GM18861 (cell line): ENCODE measurements at regions not wholly inside any gene's neighbourhood (a gene's known extent, or its start where the extent isn't known, plus 50 kb on each side); places are given as distances from the start of the nearest gene placed in this dataset.

Experiments
- ATAC-seq: cut with Tn5 transposase; IDR thresholded peaks from one replicate; pipeline ENCODE4 v1.9.1; 2021; ENCODE audit not compliant: unreplicated experiment

DNA sequence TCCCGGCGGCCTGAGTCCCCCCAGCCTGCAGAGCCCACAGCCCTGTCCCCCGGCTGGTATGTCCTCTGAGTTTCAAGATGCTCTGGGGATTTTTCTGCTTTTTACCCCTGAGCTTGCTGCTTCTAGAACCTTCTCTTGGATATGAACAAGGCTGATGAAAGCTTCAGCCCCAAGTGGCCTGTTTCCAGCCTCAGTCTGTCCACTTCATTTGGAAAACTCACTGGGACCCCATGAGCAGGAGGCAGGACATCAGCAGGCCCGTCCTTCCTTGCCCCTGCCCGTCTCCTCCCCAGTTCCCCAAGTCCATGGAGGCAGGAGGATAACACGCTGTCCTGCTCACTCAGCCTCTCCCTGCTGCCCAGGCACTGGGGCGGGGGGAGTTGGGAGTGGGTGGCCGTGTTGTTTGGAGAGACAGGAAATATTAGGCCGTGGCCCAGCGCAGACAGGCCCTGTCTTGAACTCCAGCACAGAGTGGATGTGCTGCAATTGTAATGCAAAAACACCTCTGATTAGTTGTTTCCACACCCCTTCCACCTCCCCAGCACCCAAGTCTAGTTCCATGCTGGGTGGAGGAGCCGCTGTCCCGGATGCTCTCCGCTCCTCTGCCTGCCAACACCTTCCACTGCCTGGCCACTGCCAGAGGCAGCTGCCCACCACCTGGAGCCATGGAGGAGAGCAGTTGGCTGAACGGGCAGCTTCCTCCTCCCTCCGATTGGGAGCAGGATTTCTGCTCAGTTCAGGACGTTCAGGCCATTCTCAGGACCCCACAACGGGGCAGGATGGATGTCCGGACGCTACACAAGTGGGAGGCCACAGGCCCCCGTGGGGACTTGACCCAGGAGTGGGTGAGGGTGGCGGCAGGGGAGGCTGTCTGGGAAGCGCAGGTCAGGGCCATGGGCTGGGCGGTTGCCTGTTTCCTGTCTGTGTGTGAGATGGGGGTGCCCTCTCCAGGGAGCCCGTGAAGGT is 216.9 kb upstream of the GSE1 start:
- no peak for ATAC-seq

DNA sequence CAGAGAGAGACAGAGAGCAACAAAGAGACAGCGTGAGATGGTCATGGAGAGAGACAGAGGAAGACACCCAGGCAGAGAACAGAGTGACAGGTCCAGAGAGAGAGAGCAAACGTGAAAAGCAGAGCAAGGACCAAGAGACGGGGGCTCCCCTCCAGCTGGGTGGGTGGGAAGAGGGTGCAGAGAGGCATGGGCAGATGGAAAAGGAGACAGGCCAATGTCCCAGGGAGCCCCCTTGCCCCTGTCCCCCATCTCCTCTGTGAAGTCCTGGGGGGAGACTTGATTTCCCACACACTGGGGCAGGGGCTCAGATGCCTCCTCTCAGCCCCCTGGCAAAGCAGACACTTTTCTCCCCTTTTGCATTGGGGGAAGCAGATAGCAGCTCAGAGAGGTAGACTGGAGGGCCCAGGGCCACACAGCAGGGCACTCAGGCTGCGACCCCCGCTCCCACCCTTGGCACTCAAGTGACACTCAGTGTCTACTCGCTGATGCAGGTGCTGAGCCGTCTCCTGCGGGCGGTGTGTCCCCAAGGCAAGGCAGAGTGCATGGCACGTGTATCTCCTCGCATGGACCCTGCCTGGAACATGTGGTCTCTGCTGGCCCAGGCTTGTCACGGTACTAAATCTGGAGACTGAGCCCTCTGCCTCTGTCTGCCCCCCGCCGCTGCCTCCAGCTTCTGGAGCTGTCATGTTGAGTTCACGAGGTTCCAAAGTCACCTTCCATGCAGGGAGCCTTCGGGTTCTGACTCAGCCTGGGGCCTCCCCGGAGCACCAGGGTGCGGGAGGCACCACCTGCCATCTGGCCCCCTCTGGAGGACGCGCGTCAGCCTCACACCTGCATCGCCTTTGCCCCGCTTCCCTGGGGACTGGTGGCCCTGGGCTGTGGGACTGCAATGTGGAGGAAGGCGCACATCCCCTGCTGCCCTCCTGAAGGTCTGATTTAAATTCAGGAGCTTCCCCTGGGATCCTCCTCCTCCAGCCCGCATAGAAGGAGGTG is 215.9 kb upstream of the GSE1 start:
- ATAC-seq: peak; percentile 54

DNA sequence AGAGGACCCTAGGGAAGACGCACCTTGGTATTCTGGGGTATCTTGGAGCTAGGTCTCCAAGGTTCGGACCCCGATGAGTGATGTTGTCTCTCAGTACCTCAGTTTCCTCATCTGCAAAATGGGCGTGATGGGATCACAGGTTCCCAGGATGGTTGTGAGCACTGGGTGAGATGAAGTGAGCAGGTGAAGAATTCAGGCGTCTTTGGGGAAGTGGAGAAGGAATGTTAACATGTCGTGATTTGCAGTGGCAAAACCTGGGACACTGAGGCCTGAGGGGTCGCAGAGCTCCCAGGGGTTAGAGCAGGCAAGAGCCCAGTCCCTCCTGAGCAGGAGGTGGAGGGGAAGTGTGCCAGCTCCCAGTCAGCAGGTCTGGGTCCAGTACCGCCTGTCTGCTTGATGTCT is 215.1 kb upstream of the GSE1 start:
- ATAC-seq: no peak

- ATAC-seq: no peak
These were observed 214.2 kb upstream of the GSE1 start for GRCh38 chr16:85398688-85399582.

GRCh38 chr16:85399583-85400284 is 213.4 kb upstream of the GSE1 start:
- ATAC-seq: no peak

- no peak for ATAC-seq
These were observed 212.6 kb upstream of the GSE1 start for GRCh38 chr16:85400305-85401205.

GRCh38 chr16:85401370-85401916 is 211.7 kb upstream of the GSE1 start:
- no peak for ATAC-seq

- ATAC-seq: no peak
These were observed 211.0 kb upstream of the GSE1 start for GRCh38 chr16:85401917-85402766.

DNA sequence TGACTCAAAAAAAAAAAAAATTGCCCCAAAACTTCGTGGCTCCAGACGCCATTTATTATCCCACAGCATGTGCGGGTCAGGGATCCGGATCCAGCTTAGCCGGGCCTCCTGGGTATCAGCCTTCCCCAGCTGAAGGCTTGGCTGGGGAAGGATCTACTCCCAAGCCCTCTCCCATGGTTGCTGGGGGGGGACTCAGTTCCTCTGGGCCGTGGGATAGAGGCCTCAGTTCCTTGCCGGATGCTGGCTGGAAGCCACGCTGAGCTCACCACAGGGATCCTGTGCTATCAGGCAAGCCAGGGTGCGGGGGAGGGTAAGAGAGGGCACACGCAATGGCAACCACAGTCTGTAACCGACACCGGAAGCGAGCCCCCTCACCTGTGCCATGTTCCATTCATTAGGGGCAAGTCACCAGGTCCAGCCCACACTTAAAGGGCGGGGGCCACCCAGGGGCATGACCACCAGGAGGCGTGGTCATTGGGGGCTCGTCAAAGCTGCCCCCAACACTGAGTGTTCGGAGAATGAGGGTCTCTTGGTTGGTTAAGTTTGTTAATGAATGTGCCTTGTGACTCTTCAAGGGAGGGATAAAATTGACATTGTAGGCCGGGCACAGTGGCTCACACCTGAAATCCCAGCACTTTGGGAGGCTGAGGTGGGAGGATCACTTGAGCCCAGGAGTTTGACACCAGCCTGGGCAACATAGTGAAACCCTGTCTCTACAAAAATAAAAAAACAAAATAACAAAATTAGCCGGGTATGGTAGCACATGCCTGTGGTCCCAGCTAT is 210.0 kb upstream of the GSE1 start:
- ATAC-seq: no peak

GRCh38 chr16:85403693-85404092 is 209.4 kb upstream of the GSE1 start:
- no peak for ATAC-seq

DNA sequence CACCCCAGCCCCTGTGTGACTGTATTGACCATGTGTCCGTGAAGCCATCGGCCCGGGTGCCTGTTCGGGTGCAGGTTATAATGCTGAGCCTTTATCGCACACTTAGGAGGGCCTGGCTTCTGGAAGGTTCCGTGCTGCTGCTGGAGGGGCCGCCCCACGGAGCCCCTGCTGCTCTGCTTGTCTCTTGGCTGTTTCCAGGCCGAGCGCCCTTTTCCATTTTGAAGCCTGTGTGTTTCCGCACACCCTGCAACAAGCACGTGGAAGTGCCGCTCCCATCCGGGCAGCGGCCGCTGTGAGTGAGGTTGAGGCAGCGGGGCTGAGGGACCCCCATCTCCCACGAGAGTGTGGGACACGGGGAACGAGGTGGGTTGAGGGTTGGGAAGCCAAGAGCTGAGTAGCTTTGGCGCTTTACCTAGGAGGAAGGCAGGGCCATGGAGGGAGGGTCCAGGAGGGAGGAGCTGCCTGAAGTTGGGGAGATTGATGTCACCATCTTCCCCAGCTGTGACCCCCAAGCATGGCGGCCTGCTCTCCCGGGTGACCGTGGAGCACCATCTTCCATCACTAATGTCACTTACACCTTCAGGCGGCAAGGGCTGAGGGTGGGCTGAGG is 200.1 kb upstream of the GSE1 start:
- no peak for ATAC-seq

DNA sequence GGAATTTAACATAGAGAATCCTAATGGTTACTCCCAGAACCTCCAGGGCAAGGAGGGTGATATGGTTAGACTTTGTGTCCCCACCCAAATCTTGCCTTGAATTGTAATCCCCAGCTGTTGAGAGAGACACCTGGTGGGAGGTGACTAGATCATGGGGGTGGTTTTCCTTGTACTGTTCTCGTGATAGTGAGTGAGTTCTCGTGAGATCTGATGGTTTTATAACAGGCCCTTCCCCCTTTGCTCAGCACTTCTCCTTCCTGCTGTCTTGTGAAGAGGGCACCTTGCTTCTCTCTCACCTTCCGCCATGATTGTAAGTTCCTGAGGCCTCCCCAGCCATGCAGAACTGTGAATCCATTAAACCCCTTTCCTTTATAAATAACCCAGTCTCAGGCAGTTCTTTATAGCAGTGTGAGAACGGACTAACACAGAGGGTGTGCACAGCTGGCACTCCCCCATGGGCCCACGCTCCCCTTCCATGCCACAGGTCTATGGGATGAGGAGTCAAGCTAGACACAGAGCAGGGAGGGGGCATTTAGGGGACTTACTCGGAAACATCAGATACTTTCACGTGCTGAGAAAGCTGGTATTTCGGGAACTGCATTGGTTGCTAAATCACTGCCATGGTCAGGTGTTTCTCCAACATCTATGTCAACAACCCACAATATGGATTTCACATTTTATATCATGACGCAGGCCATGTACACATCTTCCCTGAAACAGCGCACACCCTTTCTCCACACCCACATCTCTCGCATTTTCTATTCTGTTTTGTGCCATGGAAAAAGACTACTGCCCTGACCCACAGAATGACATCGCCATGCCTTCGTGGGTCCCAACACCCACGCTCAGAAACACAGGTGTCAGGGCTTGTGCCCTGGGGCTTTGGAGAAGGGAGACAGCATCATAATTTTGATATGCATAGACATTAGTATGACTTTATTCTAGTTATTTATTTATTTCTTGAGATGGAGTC is 199.1 kb upstream of the GSE1 start:
- ATAC-seq: no peak

DNA sequence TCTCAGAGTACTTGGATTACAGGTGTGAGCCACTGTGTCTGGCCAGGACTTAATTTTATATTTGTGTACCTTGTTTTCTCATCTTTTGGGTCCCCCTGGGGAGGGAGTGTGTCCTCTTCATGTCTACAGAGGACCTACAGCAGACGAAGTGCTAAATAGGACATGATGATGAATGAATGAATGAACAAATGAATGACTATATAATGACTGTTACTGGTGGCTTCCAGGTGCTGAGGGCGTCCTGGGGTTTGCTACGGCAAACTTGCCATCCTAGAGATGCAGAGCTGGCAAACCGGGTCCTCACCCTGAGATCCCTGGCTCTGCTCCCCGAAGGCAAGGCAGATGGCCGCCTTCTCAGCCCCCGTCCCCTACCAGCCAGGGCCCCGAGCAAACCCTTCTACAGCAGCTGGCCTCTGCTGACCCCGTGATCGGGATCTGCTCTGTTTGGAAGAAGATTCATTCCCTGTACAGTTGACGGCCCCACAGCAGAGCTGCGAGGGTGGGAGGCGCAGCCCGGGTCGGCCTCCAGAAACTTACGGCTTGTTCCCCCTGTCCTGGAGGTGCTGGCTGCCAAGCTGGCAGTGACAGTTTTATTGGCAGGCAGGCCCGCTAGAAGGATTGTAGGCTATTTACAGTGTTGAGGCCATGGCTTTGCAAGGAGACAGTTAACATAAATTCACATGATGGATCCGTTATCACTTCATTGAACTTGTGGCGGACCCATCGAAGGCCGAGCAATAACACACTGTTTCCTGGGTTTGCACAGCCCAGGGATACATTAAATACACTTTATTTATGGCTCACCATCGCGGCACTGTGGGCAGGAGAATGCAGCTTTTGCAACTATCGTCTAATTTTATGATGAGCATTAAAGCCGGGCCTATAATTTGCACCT is 197.7 kb upstream of the GSE1 start:
- ATAC-seq: no peak
